Omental fat pad (tissue), 3 donors: ENCODE measurements at regions not wholly inside any gene's neighbourhood (a gene's known extent, or its start where the extent isn't known, plus 50 kb on each side); places are given as distances from the start of the nearest gene placed in this dataset.

Experiments used
- ATAC-seq: fragments of 150-250 bp; one replicate; pipeline ENCODE4 v1.9.1; 2016; ENCODE audit warnings: mild to moderate bottlenecking, moderate library complexity; ENCODE audit not compliant: low FRiP score
- DNase-seq: peaks from one replicate; pipeline ENCODE4 v3.0.0-alpha.2; 2019; ENCODE audit warnings: low spot score
- CTCF ChIP-seq, 3 donors: fragments of 450-650 bp; IDR thresholded peaks; one replicate each; pipeline ENCODE4 v1.5.1; 2016 to 2017; ENCODE audit warnings: antibody characterized with exemption in 3 of 3, mild to moderate bottlenecking in 3 of 3, moderate library complexity in 2 of 3

- TF ChIP-seq CTCF (IDR thresholded peaks at IDR 0.05) = no peak
- ATAC-seq = no peak
- no peak for DNase-seq
Observed at GRCh38 chr2:234687718-234688475, 191.0 kb upstream of the ARL4C start.

- ATAC-seq = no peak
- TF ChIP-seq CTCF (IDR thresholded peaks at IDR 0.05) = no peak
- no peak for DNase-seq
Observed at GRCh38 chr2:234686088-234686890, 189.4 kb upstream of the ARL4C start.

- no peak for DNase-seq
- no peak for TF ChIP-seq CTCF (IDR thresholded peaks at IDR 0.05)
- ATAC-seq = no peak
Observed at GRCh38 chr2:234684466-234684865, 187.6 kb upstream of the ARL4C start.

- DNase-seq (no peak), ATAC-seq (no peak)
- no peak for TF ChIP-seq CTCF (IDR thresholded peaks at IDR 0.05)
Observed at GRCh38 chr2:234683950-234684349, 187.1 kb upstream of the ARL4C start.

- ATAC-seq = no peak
- DNase-seq = no peak
- TF ChIP-seq CTCF (IDR thresholded peaks at IDR 0.05) = no peak
Observed at GRCh38 chr2:234682492-234683228, 185.8 kb upstream of the ARL4C start.

- ATAC-seq = no peak
- TF ChIP-seq CTCF (IDR thresholded peaks at IDR 0.05) = no peak
- DNase-seq = no peak
Observed at GRCh38 chr2:234680688-234681619, 184.1 kb upstream of the ARL4C start.
